Cardiac fibroblast (primary cell): ENCODE measurements at regions not wholly inside any gene's neighbourhood (a gene's known extent, or its start where the extent isn't known, plus 50 kb on each side); places are given as distances from the start of the nearest gene placed in this dataset.

Source experiments
- DNase-seq, 2 donors: peaks; one replicate each; pipeline versions ENCODE4 v3.0.0 to v3.0.0-alpha.2; 2010; ENCODE audit warnings: low read depth in 2 of 2
- H3K4me3 ChIP-seq, 2 donors: replicated peaks in 1 of 2; 1 replicate in 1 of 2; 2 replicates in 1 of 2; pipeline ENCODE4 v1.5.1; 2011; ENCODE audit warnings: low read depth in 2 of 2, low read length in 2 of 2, mild to moderate bottlenecking in 2 of 2, moderate library complexity in 1 of 2
- TF ChIP-seq, protein P1 (sequence below): IDR thresholded peaks from one replicate; pipeline ENCODE4 v1.5.1; 2011; ENCODE audit warnings: low read depth, mild to moderate bottlenecking, low read length, inconsistent platforms

DNA sequence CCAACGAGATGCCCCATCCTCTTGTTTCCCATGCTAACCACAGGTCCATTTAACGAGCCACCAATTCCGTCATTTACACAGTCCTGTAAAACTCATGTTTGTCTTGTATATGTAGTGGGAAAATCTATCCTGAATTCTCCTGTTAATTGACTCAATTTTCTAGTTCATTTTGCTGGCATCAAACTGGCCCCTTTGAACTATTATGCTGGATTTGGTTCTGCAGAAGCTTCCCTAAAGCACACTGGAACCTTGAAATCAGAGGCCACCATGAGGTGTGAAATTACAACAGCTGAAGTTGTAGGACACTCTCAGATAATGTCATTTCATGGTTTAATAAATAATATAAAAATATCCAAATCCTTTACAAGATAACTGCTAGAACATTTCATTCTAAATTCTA lies 129.8 kb upstream of the AKR1E2 start:
- TF ChIP-seq, protein P1, sequence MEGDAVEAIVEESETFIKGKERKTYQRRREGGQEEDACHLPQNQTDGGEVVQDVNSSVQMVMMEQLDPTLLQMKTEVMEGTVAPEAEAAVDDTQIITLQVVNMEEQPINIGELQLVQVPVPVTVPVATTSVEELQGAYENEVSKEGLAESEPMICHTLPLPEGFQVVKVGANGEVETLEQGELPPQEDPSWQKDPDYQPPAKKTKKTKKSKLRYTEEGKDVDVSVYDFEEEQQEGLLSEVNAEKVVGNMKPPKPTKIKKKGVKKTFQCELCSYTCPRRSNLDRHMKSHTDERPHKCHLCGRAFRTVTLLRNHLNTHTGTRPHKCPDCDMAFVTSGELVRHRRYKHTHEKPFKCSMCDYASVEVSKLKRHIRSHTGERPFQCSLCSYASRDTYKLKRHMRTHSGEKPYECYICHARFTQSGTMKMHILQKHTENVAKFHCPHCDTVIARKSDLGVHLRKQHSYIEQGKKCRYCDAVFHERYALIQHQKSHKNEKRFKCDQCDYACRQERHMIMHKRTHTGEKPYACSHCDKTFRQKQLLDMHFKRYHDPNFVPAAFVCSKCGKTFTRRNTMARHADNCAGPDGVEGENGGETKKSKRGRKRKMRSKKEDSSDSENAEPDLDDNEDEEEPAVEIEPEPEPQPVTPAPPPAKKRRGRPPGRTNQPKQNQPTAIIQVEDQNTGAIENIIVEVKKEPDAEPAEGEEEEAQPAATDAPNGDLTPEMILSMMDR, result no peak
- no peak for DNase-seq
- H3K4me3 ChIP-seq, result no peak overlapping the region

DNA sequence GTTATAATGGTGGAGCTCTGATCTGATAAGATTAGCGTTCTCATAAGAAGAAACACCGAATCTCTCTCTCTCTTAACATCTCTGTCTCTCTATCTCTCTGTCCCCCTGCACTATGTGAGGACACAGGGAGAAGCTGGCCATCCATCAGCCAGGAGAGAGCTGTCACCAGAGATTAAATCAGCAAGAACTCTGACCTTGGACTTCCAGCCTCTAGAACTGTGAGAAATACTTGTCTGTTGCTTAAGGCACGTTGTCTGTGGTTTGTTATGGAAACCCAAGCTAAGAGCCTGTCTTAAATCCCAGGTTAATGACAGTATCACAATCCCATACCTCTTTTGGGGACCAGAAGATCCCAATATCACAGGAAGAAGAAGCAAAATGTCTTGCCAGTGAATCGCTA lies 132.0 kb upstream of the AKR1E2 start:
- DNase-seq, result peak in 1 of 2 donors; percentile 14
- TF ChIP-seq, protein P1, result no peak
- no peak overlapping the region for H3K4me3 ChIP-seq

DNA sequence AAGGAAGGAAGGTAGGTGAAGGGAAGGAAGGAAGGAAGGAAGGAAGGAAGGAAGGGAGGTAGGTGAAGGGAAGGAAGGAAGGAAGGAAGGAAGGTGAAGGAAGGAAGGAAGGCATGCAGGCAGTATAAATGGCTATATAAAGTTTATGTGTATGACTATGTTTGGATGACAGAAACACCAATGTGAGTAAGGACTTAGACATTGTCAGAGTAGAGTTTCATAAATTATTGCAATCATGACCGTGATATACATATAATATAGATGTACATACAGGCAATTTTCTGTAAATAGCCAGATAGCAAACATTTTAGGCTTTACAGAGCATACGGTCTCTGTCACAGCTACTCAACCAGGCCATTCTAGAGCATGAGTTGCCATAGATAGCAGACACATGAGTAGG lies 133.8 kb upstream of the AKR1E2 start:
- H3K4me3 ChIP-seq, result no peak overlapping the region
- TF ChIP-seq, protein P1, result no peak
- peak in 1 of 2 donors; percentile 30 for DNase-seq

DNA sequence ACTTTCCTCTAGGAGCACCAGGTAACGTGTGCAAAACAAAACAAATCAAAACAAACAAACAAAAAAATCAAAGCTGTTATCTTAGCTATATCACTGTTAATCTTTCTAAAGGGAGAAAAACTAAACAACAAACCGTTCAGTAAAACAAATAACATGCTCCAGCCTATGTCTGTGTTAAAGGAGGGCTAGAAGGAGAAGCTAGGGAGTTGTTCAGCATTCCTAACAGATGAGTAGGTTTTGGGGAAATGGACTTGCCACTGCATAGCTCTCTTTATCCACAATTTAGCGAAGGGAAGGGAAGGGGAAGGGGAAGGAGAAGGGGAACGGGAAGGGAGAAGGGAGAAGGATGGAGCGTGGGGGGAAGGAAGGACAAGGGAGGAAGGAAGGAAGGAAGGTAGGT lies 134.2 kb upstream of the AKR1E2 start:
- H3K4me3 ChIP-seq, result no peak overlapping the region
- peak; percentile 60 to 75 for DNase-seq
- TF ChIP-seq, protein P1, result no peak

DNA sequence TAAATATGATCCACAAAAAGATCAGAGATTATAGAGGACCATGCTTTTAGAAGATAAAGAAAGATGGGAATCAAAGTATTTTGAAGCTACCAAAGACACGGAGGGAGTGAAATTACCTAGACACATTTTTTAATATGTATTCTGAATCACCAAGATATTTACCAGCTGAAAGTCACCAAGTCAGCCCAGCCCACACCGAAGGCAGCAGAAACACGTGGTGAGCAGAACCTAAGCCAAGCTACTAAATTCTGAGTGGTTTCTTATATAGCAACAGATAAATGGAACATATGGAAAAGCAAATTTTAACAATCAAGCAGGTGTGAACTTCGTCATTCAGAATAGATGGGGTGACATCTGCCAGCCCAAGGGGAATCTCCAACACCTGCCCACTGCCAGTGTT lies 134.7 kb upstream of the AKR1E2 start:
- DNase-seq, result peak in 1 of 2 donors; percentile 26
- TF ChIP-seq, protein P1, result no peak
- no peak overlapping the region for H3K4me3 ChIP-seq

DNA sequence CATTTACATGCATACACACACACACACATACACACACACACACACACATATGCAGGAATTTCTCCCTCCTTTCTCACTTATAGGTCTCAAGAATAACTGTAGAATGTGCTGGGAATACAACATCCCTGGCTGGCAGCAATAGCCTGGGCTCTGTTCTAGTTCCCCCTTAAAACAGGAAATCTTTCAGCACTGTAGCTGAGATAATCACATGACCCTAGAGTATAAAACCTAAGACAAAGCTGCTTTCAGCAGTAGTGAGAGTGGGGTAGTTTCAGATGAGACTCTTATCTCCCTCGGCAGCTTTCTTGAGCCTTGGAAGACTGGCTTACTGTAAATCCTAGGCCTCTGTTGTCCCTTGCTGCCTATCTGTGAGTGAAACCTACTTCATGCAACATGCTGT lies 137.4 kb upstream of the AKR1E2 start:
- H3K4me3 ChIP-seq, result no peak overlapping the region
- DNase-seq, result peak in 1 of 2 donors; percentile 30
- TF ChIP-seq, protein P1, result no peak

DNA sequence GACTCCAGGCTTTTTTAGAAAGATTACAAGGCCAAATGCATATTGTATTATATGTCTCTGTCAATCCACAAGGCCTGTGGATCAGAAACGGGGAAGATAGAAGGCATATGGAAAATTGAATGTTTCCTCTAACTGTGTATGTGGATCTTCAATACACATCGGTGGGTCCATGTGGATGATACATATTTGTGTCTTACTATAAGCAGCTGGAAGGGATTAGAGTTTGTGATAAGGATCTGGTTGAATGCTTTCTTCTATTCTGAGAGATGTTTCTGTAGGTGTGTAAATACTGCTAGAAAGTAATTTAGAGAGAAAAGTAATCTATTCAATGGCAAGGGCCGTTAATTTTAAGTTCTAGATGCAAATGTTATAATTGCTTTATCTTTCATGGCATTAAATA lies 137.8 kb upstream of the AKR1E2 start:
- no peak for DNase-seq
- TF ChIP-seq, protein P1, result no peak

More for the DNA sequence above, 137.8 kb upstream of the AKR1E2 start:
- H3K4me3 ChIP-seq, result no peak overlapping the region
